Neuronal stem cell (in vitro differentiated cells): ENCODE measurements at regions not wholly inside any gene's neighbourhood (a gene's known extent, or its start where the extent isn't known, plus 50 kb on each side); places are given as distances from the start of the nearest gene placed in this dataset.
"Not testable (repeated sequence)": the region's sequence is repeated elsewhere in the genome, so short reads cannot be mapped to it uniquely, and the experiment has no call there.

Experiments used
- DNase-seq: peaks from one replicate; pipeline ENCODE4 v3.0.0-alpha.2; 2013; ENCODE audit warnings: low spot score
- H2AFZ ChIP-seq: one replicate; pipeline ENCODE4 v1.6.1; 2013; ENCODE audit warnings: mild to moderate bottlenecking, low read length, inconsistent platforms
- H2AK5ac ChIP-seq: 2 replicates; pipeline ENCODE4 v1.6.1; 2013; ENCODE audit warnings: low read depth, mild to moderate bottlenecking, inconsistent platforms, low read length, moderate library complexity, mixed read lengths
- H2BK120ac ChIP-seq: 2 replicates; pipeline ENCODE4 v1.6.1; 2013; ENCODE audit warnings: low read depth, mild to moderate bottlenecking, inconsistent platforms, low read length, moderate library complexity, mixed read lengths
- H2BK12ac ChIP-seq: one replicate; pipeline ENCODE4 v1.6.1; 2013; ENCODE audit warnings: low read length, inconsistent platforms
- H2BK15ac ChIP-seq: 2 replicates; pipeline ENCODE4 v1.6.1; 2013; ENCODE audit warnings: mild to moderate bottlenecking, low read length, inconsistent platforms, mixed read lengths
- H2BK5ac ChIP-seq: one replicate; pipeline ENCODE4 v1.6.1; 2013; ENCODE audit warnings: inconsistent platforms, mild to moderate bottlenecking, low read length, moderate library complexity
- H3K14ac ChIP-seq: one replicate; pipeline ENCODE4 v1.6.1; 2013; ENCODE audit warnings: low read length, inconsistent platforms
- H3K18ac ChIP-seq: 2 replicates; pipeline ENCODE4 v1.6.1; 2013; ENCODE audit warnings: low read length, inconsistent platforms
- H3K23ac ChIP-seq: 2 replicates; pipeline ENCODE4 v1.6.1; 2013; ENCODE audit warnings: low read depth, mild to moderate bottlenecking, mixed read lengths, low read length, inconsistent platforms; ENCODE audit not compliant: poor library complexity
- H3K27ac ChIP-seq: replicated peaks from 3 replicates; pipeline ENCODE4 v1.5.1; 2013; ENCODE audit warnings: low read length, inconsistent platforms
- H3K27me3 ChIP-seq, 3 experiments: 2 replicates each; pipeline ENCODE4 v1.6.1; 2013; ENCODE audit warnings: low read length in 3 of 3, mild to moderate bottlenecking in 2 of 3, inconsistent platforms in 1 of 3, low read depth in 1 of 3, mixed read lengths in 1 of 3, moderate library complexity in 1 of 3; ENCODE audit not compliant: control insufficient read depth in 3 of 3, insufficient read depth in 3 of 3
- H3K36me3 ChIP-seq, 2 donors: replicated peaks in 1 of 2; 2 replicates each; pipeline ENCODE4 v1.6.1; 2013; ENCODE audit warnings: low read length in 2 of 2; ENCODE audit not compliant: control insufficient read depth in 2 of 2, insufficient read depth in 2 of 2
- H3K4ac ChIP-seq: 2 replicates; pipeline ENCODE4 v1.6.1; 2013; ENCODE audit warnings: inconsistent platforms, mild to moderate bottlenecking, low read length, moderate library complexity
- H3K4me1 ChIP-seq, 2 donors: 1 replicate in 1 of 2; 2 replicates in 1 of 2; pipeline ENCODE4 v1.6.1; 2013; ENCODE audit warnings: low read length in 2 of 2, low read depth in 1 of 2; ENCODE audit not compliant: control insufficient read depth in 2 of 2, insufficient read depth in 1 of 2
- H3K4me2 ChIP-seq: one replicate; pipeline ENCODE4 v1.6.1; 2013; ENCODE audit warnings: mild to moderate bottlenecking, low read length, inconsistent platforms; ENCODE audit not compliant: insufficient read depth, poor library complexity, severe bottlenecking
- H3K4me3 ChIP-seq, 2 donors: 2 replicates each; pipeline ENCODE4 v1.5.1; 2013; ENCODE audit warnings: low read length in 2 of 2, mild to moderate bottlenecking in 2 of 2, inconsistent platforms in 1 of 2, moderate library complexity in 1 of 2
- H3K79me1 ChIP-seq: one replicate; pipeline ENCODE4 v1.6.1; 2013; ENCODE audit warnings: low read depth, mild to moderate bottlenecking, inconsistent platforms, low read length, moderate library complexity
- H3K9ac ChIP-seq: one replicate; pipeline ENCODE4 v1.6.1; 2013; ENCODE audit warnings: mild to moderate bottlenecking, low read depth, low read length, inconsistent platforms; ENCODE audit not compliant: poor library complexity
- H3K9me3 ChIP-seq, 2 donors: replicated peaks in 1 of 2; 2 replicates each; pipeline versions ENCODE3 to v1.6.1; 2013; ENCODE audit warnings: low read length in 2 of 2, mild to moderate bottlenecking in 2 of 2, inconsistent platforms in 1 of 2, low read depth in 1 of 2, mixed read lengths in 1 of 2, moderate library complexity in 1 of 2; ENCODE audit not compliant: control insufficient read depth in 2 of 2, insufficient read depth in 1 of 2
- H4K8ac ChIP-seq: one replicate; pipeline ENCODE4 v1.6.1; 2013; ENCODE audit warnings: low read depth, mild to moderate bottlenecking, inconsistent platforms, low read length, moderate library complexity
- H4K91ac ChIP-seq: one replicate; pipeline ENCODE4 v1.6.1; 2013; ENCODE audit warnings: low read length, low read depth, mild to moderate bottlenecking, inconsistent platforms; ENCODE audit not compliant: poor library complexity
- WGBS, 2 donors: extraction: QIAGEN DNeasy Blood & Tissue Kit; methylation state at CpG; one replicate each; pipeline ENCODE4 v1.1.7; 2013; ENCODE audit warnings: missing lambda C conversion rate in 2 of 2, mixed read lengths in 1 of 2; ENCODE audit not compliant: insufficient read length in 2 of 2, insufficient replicate concordance in 1 of 2; ENCODE audit errors: extremely low coverage in 2 of 2; 5-methylcytosine and 5-hydroxymethylcytosine counted together

DNA sequence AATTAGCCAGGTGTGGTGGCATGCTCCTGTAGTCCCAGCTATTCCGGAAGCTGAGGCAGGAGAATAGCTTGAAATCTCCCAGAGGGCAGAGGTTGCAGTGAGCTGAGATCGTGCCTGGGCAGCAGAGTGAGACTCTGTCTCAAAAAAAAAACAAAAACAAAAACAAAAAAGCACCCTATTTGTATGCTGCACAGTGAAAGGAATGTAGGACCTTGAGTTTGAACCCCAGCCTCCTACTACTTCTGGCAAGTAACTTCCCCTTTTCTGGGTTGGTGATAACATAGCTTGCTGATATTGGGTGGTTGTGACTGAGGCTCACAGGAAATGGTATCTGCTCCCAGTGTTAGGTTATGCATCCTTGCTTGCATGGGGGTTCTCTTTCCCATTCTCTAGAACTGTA lies 205.3 kb downstream of the BUB3 start:
- no peak overlapping the region for H3K4me3 ChIP-seq
- H2BK120ac ChIP-seq = no peak overlapping the region
- no peak overlapping the region for H2BK12ac ChIP-seq
- H2AK5ac ChIP-seq = no peak overlapping the region
- H2BK5ac ChIP-seq = no peak overlapping the region
- no peak overlapping the region for H3K9ac ChIP-seq
- no peak overlapping the region for H2AFZ ChIP-seq
- no peak overlapping the region for H3K27ac ChIP-seq
- no peak overlapping the region for H3K18ac ChIP-seq
- H3K4me2 ChIP-seq = no peak overlapping the region
- peaks cover 0 to 25% of the 10 kb centered on the region in 2 donors for H3K4me1 ChIP-seq
- WGBS, 2 donors = no CpG with 5 or more reads among the region's 2 CpGs
- H3K36me3 ChIP-seq = no peaks in the 10 kb centered on the region
- H3K79me1 ChIP-seq = no peaks in the 10 kb centered on the region
- H3K4ac ChIP-seq = no peak overlapping the region
- DNase-seq = no peak
- no peak overlapping the region for H4K8ac ChIP-seq
- no peak overlapping the region for H2BK15ac ChIP-seq
- no peak overlapping the region for H4K91ac ChIP-seq
- no peak overlapping the region for H3K14ac ChIP-seq
- H3K9me3 ChIP-seq = peaks cover 0 to 1% of the 10 kb centered on the region in 2 donors
- no peak overlapping the region for H3K23ac ChIP-seq
- H3K27me3 ChIP-seq = peaks cover 0 to 54% (median 18%) of the 10 kb centered on the region in 3 experiments

GRCh38 chr10:123361832-123362231 lies 207.6 kb downstream of the BUB3 start:
- H3K14ac ChIP-seq = no peak overlapping the region
- H3K4me2 ChIP-seq = no peak overlapping the region
- H2AFZ ChIP-seq = no peak overlapping the region
- no peak overlapping the region for H3K4ac ChIP-seq
- no peak overlapping the region for H2BK120ac ChIP-seq
- H3K79me1 ChIP-seq = no peaks in the 10 kb centered on the region
- H4K8ac ChIP-seq = no peak overlapping the region
- H3K4me1 ChIP-seq = peaks cover 0 to 13% of the 10 kb centered on the region in 2 donors
- no peak overlapping the region for H3K4me3 ChIP-seq
- no peaks in the 10 kb centered on the region for H3K36me3 ChIP-seq
- no peak for DNase-seq
- no peak overlapping the region for H4K91ac ChIP-seq
- H3K9ac ChIP-seq = no peak overlapping the region
- no CpG with 5 or more reads among the region's 5 CpGs for WGBS, 2 donors
- no peak overlapping the region for H2AK5ac ChIP-seq
- no peak overlapping the region for H3K27ac ChIP-seq
- no peak overlapping the region for H2BK15ac ChIP-seq
- peaks cover 0 to 32% (median 13%) of the 10 kb centered on the region in 3 experiments for H3K27me3 ChIP-seq
- no peak overlapping the region for H2BK5ac ChIP-seq
- no peak overlapping the region for H3K23ac ChIP-seq
- no peak overlapping the region for H3K18ac ChIP-seq
- no peak overlapping the region for H2BK12ac ChIP-seq
- peaks cover 0 to 1% of the 10 kb centered on the region in 2 donors for H3K9me3 ChIP-seq

DNA sequence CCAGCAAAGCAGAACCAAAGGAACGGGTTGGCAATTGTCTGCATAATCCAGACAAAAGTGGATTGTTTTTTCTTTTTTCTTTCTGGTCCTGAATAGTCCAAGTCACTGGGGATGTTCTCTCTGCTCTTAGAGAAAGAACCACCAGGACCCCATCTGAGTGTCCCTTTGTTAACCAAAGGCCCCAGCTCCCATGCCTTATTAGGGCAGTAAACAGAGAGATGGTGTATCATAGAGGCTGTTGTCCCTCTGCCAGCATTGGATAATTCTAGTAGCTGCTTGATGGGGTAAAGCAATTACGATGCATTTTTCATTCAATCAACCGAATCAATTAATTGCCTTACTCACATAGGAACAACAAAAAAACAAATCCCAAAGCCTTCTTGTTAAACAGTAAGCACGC lies 213.0 kb downstream of the BUB3 start:
- Histone ChIP-seq H3K79me1 (no peaks in the 10 kb centered on the region), H2BK12ac (no peak overlapping the region), H3K4me2 (no peak overlapping the region), H2BK120ac (no peak overlapping the region), H2AFZ (no peak overlapping the region), H3K36me3 (no peaks in the 10 kb centered on the region), H2BK5ac (no peak overlapping the region), H3K18ac (no peak overlapping the region), H4K91ac (no peak overlapping the region), H3K4me3 (no peak overlapping the region), H2BK15ac (no peak overlapping the region), H3K9me3 (no peaks in the 10 kb centered on the region), H2AK5ac (no peak overlapping the region), H3K27ac (no peak overlapping the region), H3K4ac (no peak overlapping the region), H3K27me3 (peaks cover 0 to under 1% (median 0%) of the 10 kb centered on the region in 3 experiments), H3K23ac (no peak overlapping the region), H3K4me1 (no peaks in the 10 kb centered on the region), H3K9ac (no peak overlapping the region), H4K8ac (no peak overlapping the region), H3K14ac (no peak overlapping the region)
- no peak for DNase-seq
- WGBS, 2 donors = no CpG with 5 or more reads among the region's 4 CpGs

DNA sequence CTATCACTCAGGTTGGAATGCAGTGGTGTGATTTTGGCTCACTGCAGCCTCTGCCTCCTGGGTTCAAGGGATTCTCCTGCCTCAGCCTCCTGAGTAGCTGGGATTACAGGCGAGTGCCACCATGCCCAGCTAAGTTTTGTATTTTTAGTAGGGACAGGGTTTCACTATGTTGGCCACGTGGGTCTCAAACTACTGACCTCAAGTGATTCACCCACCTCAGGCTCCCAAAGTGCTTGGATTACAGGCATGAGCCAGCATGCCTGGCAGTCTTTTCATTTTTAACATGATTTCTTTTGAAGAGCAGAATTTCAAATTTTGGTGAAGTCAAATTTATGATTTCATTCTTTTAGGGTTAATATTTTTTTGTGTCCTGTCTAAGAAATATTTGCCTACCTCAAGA lies 217.4 kb downstream of the BUB3 start:
- not testable (repeated sequence) for H3K79me1 ChIP-seq, H3K4ac ChIP-seq, H2BK12ac ChIP-seq, H3K23ac ChIP-seq, H2AFZ ChIP-seq, H4K8ac ChIP-seq, H3K4me3 ChIP-seq, H4K91ac ChIP-seq, H2BK15ac ChIP-seq, H3K14ac ChIP-seq, H3K27ac ChIP-seq, H3K18ac ChIP-seq, H3K27me3 ChIP-seq, H3K36me3 ChIP-seq, H3K9ac ChIP-seq, H2AK5ac ChIP-seq, H2BK5ac ChIP-seq, H2BK120ac ChIP-seq, DNase-seq, H3K4me2 ChIP-seq, H3K4me1 ChIP-seq, H3K9me3 ChIP-seq
- WGBS, 2 donors = no CpG with 5 or more reads among the region's 2 CpGs
